Endothelial cell of umbilical vein (primary cell): ENCODE measurements at regions not wholly inside any gene's neighbourhood (a gene's known extent, or its start where the extent isn't known, plus 50 kb on each side); places are given as distances from the start of the nearest gene placed in this dataset.

Experiments
- CTCF ChIP-seq, 2 donors: IDR thresholded peaks; 1 replicate in 1 of 2; 2 replicates in 1 of 2; pipeline ENCODE4 v1.5.1; 2011; ENCODE audit warnings: low read length in 2 of 2, mild to moderate bottlenecking in 2 of 2, moderate library complexity in 2 of 2, control low read depth in 1 of 2, inconsistent platforms in 1 of 2, low read depth in 1 of 2; ENCODE audit not compliant: insufficient read depth in 1 of 2; ENCODE audit errors: extremely low read depth in 1 of 2
- EZH2 ChIP-seq: IDR thresholded peaks from 2 replicates; pipeline ENCODE4 v1.6.1; 2012; ENCODE audit warnings: borderline replicate concordance, low read depth, mild to moderate bottlenecking, moderate library complexity, low read length, inconsistent platforms; ENCODE audit not compliant: severe bottlenecking

- TF ChIP-seq CTCF (IDR thresholded peaks at IDR 0.05; ENCODE audit: extremely low read depth in 1 of 2, insufficient read depth in 1 of 2, low read depth in 1 of 2, low read length in 2 of 2): no peak
- TF ChIP-seq EZH2: no peak
Observed at GRCh38 chr7:89456556-89456955, 661.0 kb upstream of the TEX47 start.
